GM21737 (cell line): ENCODE measurements at regions not wholly inside any gene's neighbourhood (a gene's known extent, or its start where the extent isn't known, plus 50 kb on each side); places are given as distances from the start of the nearest gene placed in this dataset.

Source experiments
- ATAC-seq: cut with Tn5 transposase; IDR thresholded peaks from one replicate; pipeline ENCODE4 v1.9.1; 2021; ENCODE audit warnings: mild to moderate bottlenecking, moderate library complexity; ENCODE audit not compliant: unreplicated experiment

DNA sequence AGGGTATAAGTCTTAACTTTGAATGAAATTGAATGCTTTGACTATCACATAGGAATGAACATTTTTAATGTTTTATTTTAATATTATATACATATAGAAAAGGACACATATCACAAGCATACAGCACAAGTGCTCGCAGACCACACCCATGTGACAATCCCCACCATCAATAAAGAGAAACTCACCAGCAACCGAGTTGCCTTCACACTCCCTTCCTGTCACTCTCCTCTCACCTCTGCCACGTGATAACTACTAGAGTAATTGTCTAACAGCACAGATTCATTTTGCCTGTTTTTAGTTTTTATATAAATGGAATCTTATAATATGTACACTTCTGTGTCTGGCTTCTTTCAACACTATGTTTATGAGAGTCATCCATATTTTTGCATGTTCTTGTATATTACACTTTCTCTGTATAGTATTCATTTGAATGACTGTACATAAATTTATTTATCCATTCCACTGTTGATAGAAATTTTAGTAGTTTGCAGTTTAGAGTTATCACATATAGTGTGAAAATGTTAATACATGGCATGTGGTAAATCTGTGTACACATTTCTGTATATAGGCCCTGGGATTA is 304.9 kb upstream of the DUSP10 start:
- ATAC-seq = no peak

DNA sequence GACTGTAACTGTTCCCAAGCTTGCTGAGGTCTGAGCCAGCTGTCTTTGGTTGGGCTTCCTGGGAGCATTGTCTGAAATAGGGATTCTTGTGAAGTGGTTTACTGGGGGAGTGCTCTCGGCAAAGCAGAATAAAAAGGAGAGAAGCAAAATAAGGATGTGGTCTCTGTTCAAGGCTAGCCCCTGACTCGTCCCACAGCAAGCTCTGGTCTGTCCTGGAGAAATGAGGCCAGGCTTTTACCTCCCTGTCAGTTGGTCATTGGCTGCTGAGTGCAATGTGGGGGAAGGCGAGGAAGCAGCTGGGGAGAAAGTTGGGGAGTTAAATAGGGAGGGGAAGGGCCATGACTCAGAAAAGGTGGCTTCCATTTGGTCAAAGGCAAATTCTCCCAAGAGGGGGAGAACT is 303.9 kb upstream of the DUSP10 start:
- ATAC-seq = no peak

DNA sequence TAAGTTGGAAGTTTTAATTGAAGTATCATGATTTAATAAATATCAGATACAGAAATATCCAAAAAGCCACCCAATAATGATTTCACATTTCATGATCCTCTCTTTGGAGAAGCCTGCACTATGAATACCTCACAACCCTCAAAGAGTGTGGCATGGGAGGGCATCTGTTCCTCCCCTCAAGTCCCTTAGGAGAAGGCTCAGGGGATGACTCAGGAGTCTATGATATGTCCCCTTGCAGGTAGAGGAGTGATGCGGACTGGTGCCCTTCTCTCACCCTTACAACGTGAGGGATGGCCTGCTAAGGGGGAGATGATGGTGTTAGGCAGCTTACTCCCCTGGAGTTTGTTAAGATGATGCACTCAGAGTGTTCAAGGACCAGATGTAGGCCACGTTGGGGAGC is 303.3 kb upstream of the DUSP10 start:
- ATAC-seq = no peak

DNA sequence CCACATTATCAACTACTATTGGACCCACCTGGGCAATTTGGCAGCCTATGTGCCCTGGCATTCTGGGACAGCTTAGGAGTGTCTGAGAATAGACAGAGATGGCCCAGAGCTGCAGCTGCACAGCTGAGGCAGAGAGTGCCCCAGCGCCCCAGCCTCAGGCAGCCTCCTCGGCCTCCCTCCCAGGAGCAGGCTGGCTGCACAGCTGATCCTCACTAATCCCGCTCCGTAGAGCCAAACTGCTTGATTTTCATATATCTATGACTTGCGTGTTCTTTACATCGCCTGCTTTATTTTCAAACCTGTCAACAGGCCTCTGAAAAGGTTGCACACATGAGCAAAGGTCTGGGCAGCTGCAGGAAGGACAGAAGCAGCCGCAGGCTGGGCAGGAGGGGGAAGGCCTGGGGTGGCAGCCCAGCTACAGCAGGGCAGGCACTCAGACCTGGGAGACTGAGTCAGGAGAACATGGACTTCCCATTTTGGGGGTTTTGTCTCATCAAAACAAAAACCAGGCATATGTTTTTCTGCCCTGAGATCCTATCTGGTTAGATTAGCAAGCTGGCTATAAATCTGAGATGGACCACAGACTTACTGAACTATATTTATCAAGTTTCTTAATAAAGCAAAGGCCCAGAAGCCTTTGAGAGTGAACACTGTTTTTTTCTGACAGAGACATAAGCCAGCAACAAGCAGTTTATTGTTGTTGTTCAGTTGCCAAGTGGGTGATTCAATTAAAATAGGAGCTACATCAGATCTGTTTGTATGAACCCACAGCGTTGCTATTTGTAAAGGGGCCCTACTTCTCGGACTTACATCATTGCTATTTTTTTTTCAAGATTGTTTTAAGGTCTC is 301.8 kb upstream of the DUSP10 start:
- no peak for ATAC-seq

DNA sequence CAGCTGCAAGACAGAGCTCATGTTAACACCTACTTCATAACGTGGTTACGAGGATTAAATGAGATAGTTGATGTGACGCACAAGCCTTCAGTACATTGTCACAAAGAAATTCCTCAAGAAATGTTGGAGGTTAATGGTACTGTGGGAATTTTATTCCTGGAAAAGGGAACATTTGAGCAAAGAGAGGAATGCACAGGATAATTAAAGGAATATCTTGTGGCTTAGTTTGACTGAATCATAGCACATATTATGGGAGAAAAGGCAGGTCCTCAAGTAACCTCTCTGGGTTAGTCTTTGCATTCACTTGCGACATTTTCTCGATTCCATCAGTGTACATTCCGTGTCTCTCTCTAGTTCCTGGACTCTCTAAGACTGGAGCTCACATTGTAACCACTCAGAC is 300.2 kb upstream of the DUSP10 start:
- no peak for ATAC-seq

DNA sequence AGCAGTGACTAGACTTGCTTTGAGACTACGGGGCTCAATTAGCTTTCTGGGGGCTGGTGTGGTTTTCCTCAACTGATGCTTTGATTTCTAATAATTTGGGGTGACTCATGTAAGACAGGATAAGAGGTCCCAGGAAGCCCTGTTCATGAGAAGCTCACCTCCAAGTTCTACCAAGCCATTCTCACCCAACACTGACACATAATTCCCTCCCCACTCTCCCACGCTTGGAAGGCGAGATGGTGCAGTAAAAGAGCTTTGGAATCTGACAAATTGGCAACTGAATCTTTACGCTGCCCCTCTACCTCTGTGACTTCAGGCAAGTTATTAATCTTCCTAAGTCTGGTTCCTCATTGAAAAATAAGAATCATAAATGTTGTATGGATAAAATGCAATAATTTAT is 299.1 kb upstream of the DUSP10 start:
- ATAC-seq = no peak

DNA sequence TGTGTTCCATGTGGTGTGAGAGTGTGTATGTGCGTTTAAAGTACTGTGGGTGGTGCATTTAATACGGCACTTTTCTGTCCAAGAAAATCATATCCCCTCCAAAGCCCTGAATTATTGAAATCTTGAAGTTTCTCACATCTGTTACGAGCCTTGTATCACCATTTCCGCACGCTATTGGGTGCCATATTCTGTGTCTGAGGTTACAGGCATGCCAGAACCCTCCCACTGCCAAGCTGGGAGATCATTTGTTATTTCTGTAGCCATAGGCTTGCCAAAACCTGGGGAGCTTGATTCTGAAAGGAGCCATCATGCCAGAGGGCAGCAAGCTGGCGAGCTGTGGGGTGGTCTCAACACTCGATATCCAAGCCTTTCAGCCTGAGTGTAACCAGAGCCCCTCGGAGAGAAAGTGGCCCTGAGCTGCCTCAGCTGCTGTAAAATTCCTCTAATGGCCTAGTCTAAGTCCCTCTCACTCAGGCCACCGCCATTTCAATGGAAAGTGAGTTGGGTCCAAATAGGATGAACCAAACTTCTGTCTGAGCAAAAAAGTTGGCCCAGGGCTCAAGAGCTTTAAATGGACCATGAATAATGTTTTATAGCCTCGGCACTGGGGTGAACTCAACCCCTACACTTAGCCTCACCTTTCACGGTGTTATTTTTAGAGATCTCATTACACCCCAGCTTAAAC is 298.4 kb upstream of the DUSP10 start:
- ATAC-seq = no peak

DNA sequence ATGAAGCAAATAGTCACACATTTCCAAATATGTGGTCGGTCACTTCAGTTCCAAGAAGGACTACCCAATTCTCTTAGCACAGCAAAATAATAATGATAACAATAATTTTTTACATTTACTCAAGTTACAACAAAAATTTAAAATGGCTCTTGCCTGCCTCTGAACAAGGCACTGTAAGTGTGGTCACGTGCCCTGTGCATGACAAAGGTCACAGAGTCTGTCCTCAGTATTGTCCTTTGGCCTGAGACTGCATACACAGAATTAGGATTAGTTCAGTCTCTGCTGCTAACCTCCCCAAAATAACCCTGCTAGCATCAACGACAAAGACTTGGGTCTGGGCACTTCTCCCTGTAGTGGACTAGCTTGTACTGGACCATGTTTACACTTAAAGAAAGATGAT is 297.1 kb upstream of the DUSP10 start:
- ATAC-seq = no peak

DNA sequence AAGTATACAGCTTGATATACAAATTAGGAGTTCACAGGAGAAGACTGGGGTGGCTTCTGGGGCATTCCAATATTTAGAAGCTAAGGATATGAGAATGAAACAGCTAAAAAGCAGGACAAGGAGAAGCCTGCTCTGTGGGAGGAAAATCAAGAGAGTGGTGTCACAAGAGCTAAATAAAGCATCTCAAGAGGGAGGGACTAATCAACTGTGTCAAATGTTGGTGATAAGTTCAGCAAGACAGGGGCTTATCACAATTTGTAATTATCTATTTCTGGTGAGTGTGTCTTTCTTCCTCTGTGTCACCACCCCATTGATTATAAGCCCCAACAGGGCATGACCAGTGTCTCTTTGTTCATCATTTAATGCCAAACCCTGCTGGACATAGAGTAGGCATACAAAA is 295.8 kb upstream of the DUSP10 start:
- ATAC-seq = no peak

DNA sequence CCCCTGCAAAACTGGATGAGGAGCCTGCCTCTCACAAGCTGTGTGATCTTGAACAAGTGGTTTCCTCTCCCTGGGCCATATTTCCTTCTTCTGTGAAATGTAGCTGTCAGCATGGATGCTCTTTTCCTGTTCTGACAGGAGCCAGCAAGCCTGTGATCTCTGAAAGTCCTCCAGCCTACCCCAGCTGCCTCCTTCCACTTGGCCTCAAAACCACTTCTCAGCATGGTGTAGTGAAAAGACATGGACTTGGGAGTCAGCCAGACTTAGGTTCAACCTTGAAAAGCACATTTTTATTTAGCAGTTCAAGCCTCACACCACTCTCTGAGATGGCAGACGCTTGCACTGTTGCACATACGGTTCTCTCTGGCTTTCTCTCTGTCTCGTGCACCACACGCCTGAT is 292.9 kb upstream of the DUSP10 start:
- no peak for ATAC-seq

DNA sequence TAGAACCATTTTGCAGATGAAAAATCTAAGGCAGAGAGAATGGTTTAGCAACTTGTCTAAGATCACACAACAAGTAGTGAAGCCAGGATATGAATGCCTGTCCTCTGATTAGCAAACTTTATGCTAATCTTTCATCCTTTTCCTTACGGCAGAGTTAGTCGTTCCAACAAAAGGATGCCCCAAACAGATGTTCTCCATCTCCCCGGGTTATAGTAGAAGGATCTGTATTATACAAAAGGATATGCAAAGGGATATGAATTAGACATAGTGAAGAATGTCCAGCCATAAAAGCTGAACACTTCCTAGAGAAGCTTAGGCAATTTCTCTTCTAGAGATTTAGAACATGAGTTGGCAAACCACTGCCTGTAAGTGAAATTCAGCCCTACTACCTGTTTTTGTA is 291.6 kb upstream of the DUSP10 start:
- no peak for ATAC-seq

DNA sequence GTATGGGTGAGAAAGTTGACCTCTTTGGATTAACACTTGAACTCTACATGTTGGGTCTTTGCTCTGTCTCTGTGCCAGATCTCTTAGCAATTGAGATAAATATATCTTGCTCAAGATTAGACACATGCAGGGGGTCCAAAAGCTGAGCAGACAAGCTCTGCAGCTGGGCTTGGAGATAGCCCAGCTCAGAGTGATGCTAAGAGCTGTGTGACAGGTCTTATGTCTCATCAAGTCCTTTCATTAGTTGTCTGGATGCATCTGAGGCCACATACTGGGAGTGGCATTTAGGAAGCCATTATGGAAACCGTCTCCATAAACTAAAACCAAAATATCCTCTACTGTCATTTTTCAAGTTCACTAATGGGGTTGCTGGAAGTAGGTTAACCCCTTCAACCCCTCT is 289.4 kb upstream of the DUSP10 start:
- ATAC-seq = no peak

DNA sequence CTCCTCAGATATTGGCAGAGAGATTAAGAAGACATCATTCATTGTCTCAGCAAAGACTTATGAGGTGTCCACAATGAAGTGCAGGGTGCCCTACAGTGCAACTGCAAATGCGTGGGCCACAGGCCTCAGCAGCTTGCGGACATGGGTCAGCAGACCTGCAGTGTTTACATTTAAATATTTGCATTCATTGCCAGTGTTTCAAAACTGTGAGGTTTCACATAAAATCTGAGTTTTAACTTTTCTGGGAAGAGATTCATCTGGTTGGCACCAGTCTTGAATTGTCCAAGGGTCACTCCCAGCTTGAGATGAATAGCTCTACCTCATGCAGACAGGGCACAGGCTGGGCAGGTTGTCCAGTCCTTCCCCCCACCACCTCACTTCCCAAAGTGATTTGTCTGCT is 286.8 kb upstream of the DUSP10 start:
- ATAC-seq = no peak

DNA sequence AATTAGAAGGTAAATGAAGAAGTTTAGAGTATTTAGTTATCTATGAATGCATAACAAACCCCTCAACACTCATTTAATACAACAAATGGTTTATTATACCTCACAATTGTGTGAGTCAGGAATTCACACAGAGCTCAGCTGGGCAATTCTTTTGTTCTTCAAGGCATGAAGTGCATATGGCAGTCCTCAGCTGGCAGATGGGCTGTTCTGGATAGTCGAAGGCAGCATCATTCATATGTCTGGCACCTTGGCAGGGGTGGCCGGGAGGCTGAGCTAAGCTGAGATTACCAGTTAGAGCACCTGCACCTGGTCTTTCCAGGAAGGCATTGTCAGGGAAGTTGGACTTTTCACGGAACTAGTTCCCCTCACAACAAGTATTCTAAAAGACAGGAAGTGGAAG is 286.2 kb upstream of the DUSP10 start:
- ATAC-seq = no peak

DNA sequence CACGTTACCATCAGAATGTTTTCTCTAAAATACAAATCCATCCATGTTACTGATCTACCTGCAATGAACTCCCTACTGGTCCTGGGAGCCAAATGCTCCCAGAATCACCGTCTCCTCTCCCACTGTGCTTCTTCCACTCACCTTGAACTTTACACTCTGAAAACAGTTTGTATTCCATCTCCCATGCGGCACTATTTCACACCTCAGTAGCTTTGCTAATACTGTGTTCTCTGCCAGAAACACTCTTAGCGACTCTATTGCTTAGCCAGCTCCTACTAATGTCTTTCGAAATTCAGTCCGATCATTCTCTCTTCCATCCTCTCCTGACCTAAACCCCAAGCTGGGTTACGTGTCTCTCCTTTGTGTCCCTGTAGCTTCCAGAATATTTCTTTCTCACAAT is 284.4 kb upstream of the DUSP10 start:
- no peak for ATAC-seq

DNA sequence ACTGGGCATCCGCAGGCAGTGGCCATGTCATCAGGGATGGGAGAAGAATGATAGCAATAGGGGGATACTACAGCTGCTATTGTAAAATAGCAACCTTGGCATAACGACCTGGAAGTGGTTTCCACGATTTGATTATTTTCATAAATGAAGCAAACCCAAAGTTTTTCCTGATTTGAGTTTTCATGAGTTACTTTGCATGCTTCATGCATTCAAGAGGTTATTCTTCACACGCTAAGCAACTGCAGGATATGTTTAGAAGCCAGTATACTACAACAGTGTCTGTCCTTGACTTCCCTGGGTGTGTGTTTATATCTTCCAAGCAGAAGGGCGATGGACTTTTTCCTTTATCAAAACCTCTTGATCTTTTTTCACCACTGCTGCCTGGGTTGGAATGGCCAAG is 281.1 kb upstream of the DUSP10 start:
- no peak for ATAC-seq

DNA sequence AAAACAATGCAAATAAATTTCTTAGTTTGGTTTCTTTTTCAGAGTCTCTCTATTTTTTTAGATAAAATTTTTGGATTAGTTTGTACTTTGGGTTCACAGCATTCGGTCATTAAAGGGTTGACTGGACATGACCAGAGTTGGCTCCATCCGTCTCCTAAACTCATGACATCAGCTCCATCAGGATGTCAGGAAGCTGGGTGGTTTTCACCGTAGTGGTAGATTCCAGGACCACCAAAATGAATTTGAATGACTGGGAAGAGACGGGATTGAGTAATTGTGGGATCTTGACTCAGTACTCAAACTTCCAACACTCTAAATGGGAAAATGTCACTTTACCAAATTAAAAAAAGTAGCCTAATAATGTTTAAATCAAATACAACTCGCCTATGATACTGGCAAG is 279.2 kb upstream of the DUSP10 start:
- no peak for ATAC-seq

DNA sequence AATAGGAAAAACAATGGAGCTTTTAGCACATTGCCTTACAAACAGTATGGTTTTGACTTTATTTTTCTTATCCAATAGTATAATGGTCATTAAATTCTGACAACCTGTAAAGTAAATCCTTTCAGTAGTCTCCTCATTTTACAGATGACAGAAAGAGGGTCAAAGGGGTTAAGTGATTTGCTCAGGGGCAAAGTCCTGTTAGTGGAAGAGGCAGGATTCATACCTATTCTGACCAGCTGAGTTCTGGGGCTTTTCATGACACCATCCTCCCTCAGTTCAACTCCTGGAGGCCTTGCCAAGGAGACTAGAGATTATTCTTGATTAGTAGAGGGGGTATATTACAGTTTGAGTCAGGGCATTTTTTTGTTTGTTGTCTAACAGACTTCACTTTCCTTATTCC is 278.7 kb upstream of the DUSP10 start:
- no peak for ATAC-seq

DNA sequence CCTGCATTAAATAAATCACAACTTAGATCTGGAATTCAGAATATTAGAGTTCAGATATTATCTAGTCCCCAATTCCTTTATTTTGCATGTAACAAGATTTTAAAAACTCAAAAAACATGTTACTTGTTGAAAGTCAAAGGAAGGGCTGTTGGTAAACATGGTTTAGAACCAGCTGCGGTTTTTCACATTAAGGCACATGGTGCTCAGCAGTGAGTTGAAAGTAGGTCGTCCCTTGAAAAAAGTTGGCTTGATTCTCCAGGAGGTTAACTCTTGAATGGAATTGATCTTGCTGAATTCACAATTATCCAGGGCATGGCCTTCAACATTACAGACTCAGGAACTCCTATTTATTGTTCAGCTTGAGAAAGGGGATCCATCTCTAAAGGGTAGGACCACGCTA is 277.1 kb upstream of the DUSP10 start:
- no peak for ATAC-seq

DNA sequence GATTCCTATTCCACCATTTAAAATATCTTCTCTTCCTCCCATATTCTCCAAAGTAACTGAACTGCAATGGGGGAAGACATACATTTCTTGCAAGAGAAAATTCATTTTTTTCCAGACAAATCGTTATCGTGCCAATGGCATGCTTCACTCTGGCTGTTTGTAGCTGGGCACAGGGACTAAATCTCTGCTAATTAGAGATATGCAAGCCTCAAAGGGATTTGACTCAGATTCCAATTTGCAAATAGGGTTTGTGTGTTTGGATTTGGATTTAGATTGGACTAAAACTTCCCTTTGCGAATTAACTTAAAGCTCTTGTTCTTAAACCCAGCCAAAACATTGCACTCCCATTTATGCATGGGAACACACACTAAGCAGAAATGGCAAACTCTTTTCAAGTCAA is 276.2 kb upstream of the DUSP10 start:
- no peak for ATAC-seq

DNA sequence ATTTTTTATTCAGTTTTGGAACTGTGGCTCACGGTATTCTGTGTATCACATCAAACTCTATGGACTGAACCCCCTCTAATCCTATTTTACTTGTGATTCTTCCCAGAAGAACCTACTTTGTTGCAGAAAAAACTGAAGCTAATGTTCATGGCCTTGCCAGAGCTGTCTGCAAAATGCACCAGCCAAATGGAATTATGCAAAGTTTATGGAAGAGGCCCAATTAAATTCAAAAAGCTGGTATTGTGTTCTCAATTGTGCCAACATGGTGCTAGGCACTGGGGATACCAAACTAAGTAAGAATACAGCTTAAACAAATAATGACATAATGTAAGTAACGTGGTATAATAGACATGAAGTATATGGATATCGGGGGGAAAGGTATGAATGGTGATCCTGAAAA is 273.8 kb upstream of the DUSP10 start:
- no peak for ATAC-seq

DNA sequence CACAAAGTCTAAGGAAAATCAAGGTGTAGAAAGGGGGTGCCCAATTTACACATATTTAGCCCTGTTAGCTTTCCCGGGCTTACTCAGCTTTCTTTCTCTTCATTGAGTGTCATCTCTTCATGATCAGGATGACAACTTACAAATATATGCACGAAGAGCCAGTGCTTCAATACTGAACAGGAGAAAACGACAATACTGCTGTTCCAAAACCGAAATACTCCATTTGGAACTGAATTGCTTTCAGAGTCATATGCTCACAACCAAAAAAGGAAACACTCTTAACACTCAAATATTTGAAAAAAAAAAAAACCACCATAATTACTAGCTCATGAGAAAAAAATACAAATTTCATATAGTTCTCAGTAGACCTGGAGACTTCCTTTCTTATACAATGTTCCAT is 272.1 kb upstream of the DUSP10 start:
- ATAC-seq = no peak
